ENCODE measurements at regions not wholly inside any gene's neighbourhood (a gene's known extent, or its start where the extent isn't known, plus 50 kb on each side); places are given as distances from the start of the nearest gene placed in this dataset.
"Not testable (repeated sequence)": the region's sequence is repeated elsewhere in the genome, so short reads cannot be mapped to it uniquely, and the experiment has no call there.

- no peaks in the 10 kb centered on the region for H3K9me3 ChIP-seq
- no peak overlapping the region for H3K27ac ChIP-seq
- no peak for DNase-seq (ENCODE audit: low spot score)
- no peak overlapping the region for H3K4me3 ChIP-seq
- no peak for TF ChIP-seq POLR2AphosphoS5 (IDR thresholded peaks at IDR 0.05)
- no peak for TF ChIP-seq CTCF (IDR thresholded peaks at IDR 0.05)
- no peak for TF ChIP-seq POLR2A (IDR thresholded peaks at IDR 0.05)
- WGBS, result 92% methylated on average over 12 of the region's 12 CpGs
- H3K27me3 ChIP-seq (replicated peaks; ENCODE audit: insufficient read depth), result peaks cover 3% of the 10 kb centered on the region
- intact Hi-C loops (cut with DNase I), result no loop called here
- no peaks in the 10 kb centered on the region for H3K4me1 ChIP-seq (replicated peaks)
- H3K36me3 ChIP-seq, result no peaks in the 10 kb centered on the region
Observed at GRCh38 chr5:2865856-2866255, 114.4 kb upstream of the IRX2 start.

- TF ChIP-seq POLR2AphosphoS5 (IDR thresholded peaks at IDR 0.05), result no peak
- no peak for TF ChIP-seq POLR2A (IDR thresholded peaks at IDR 0.05)
- no peak for TF ChIP-seq CTCF (IDR thresholded peaks at IDR 0.05)
- 64% methylated on average over 14 of the region's 14 CpGs for WGBS
- DNase-seq (ENCODE audit: low spot score), result no peak
- H3K4me3 ChIP-seq, result no peak overlapping the region
- H3K27me3 ChIP-seq (replicated peaks; ENCODE audit: insufficient read depth), result peaks cover 3% of the 10 kb centered on the region
- H3K4me1 ChIP-seq (replicated peaks), result no peaks in the 10 kb centered on the region
- H3K9me3 ChIP-seq, result no peaks in the 10 kb centered on the region
- no peaks in the 10 kb centered on the region for H3K36me3 ChIP-seq
- no peak overlapping the region for H3K27ac ChIP-seq
- intact Hi-C loops (cut with DNase I), result no loop called here
Observed at GRCh38 chr5:2864515-2865105, 113.1 kb upstream of the IRX2 start.

- 88% methylated on average over 16 of the region's 16 CpGs for WGBS
- no peak for TF ChIP-seq POLR2A (IDR thresholded peaks at IDR 0.05)
- no peak for TF ChIP-seq CTCF (IDR thresholded peaks at IDR 0.05)
- TF ChIP-seq POLR2AphosphoS5 (IDR thresholded peaks at IDR 0.05), result no peak
- Histone ChIP-seq H3K4me1 (replicated peaks) (no peaks in the 10 kb centered on the region), H3K9me3 (no peaks in the 10 kb centered on the region), H3K4me3 (no peak overlapping the region), H3K27ac (no peak overlapping the region), H3K36me3 (no peaks in the 10 kb centered on the region), H3K27me3 (replicated peaks; ENCODE audit: insufficient read depth) (peaks cover 3% of the 10 kb centered on the region)
- intact Hi-C loops (cut with DNase I), result no loop called here
- DNase-seq (ENCODE audit: low spot score), result no peak
Observed at GRCh38 chr5:2863675-2864433, 112.4 kb upstream of the IRX2 start.

GRCh38 chr5:2863133-2863532, 111.7 kb upstream of the IRX2 start:
- no peak for DNase-seq (ENCODE audit: low spot score)
- intact Hi-C loops (cut with DNase I), result no loop called here
- no peaks in the 10 kb centered on the region for H3K36me3 ChIP-seq
- no peak for TF ChIP-seq POLR2AphosphoS5 (IDR thresholded peaks at IDR 0.05)
- no peak for TF ChIP-seq POLR2A (IDR thresholded peaks at IDR 0.05)
- TF ChIP-seq CTCF (IDR thresholded peaks at IDR 0.05), result no peak
- no peaks in the 10 kb centered on the region for H3K4me1 ChIP-seq (replicated peaks)
- no peaks in the 10 kb centered on the region for H3K9me3 ChIP-seq
- no peak overlapping the region for H3K4me3 ChIP-seq
- no peak overlapping the region for H3K27ac ChIP-seq
- peaks cover 3% of the 10 kb centered on the region for H3K27me3 ChIP-seq (replicated peaks; ENCODE audit: insufficient read depth)

- H3K4me3 ChIP-seq; DNase-seq (ENCODE audit: low spot score); H3K36me3 ChIP-seq; intact Hi-C loops (cut with DNase I); H3K4me1 ChIP-seq (replicated peaks); H3K27me3 ChIP-seq (replicated peaks; ENCODE audit: insufficient read depth); H3K9me3 ChIP-seq; H3K27ac ChIP-seq: not testable (repeated sequence)
- 96% methylated on average over 3 of the region's 3 CpGs for WGBS
Observed at GRCh38 chr5:2862176-2862575, 110.7 kb upstream of the IRX2 start.
